NCI-H2196 treated with DMSO at 0.1 percent for 48 hours (cell line): ENCODE measurements at regions not wholly inside any gene's neighbourhood (a gene's known extent, or its start where the extent isn't known, plus 50 kb on each side); places are given as distances from the start of the nearest gene placed in this dataset.

ENCODE experiments used
- DNase-seq: peaks from one replicate; lab custom pipeline; 2025; ENCODE audit not compliant: unreplicated experiment; lab: John Stamatoyannopoulos, UW

DNA sequence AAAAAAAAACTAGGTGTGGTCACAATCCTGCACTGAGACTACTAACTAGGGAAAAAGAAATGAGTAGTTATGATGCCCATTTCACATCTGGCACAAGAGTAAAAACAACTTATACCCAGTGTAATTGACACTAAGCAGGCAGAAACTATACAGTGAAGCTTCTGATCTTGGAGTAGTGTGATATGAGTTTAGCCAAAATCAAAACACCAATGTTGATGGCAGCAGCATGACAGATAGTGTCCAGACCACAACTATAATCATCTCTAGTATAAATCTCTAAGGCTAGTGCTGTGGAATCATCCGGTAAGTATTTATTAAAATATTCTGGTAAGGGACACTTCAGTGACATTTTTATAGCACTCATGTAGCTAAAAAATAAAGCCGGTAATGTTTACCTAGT is 108.5 kb upstream of the EPHA6 start:
- DNase-seq, result no peak

DNA sequence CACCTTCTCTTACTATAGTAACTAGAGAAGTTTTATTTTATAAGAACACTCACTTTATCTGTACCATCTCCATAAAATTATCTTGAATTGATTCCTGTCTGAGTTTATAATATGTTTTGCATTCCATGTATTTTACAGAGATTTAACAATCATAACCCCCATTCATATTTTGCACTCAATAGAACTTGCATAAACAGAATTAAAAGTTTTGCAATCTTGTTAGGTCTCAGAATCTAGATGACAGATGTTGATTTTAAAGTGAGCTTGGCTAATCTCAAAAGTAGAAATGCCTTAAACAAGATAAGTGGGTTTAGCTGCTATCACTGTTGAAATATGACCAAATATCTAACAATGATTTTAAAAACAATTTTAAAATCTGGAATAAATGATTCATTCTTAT is 107.9 kb upstream of the EPHA6 start:
- no peak for DNase-seq

DNA sequence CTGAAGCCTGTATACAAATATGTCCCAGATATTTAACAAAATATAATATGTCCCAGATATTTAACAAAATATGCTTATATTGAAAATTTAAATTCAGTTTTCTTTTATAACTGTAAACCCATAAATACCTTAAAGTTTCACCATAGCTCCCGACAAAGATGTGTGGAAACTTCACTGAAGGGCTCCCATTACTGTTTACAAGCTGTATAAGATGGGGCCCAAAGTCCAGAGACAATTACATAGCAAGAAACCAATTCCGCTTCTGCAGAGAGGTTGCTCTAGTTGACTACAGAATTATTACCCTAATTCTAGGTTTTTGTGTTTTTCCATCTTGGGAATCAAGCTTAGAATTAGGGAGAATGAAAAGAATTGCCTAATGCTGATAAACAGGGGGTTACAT is 102.6 kb upstream of the EPHA6 start:
- DNase-seq, result no peak

GRCh38 chr3:96712792-96713191 is 101.6 kb upstream of the EPHA6 start:
- DNase-seq, result no peak

- no peak for DNase-seq
Measured at GRCh38 chr3:96719921-96720320, 94.5 kb upstream of the EPHA6 start.

DNA sequence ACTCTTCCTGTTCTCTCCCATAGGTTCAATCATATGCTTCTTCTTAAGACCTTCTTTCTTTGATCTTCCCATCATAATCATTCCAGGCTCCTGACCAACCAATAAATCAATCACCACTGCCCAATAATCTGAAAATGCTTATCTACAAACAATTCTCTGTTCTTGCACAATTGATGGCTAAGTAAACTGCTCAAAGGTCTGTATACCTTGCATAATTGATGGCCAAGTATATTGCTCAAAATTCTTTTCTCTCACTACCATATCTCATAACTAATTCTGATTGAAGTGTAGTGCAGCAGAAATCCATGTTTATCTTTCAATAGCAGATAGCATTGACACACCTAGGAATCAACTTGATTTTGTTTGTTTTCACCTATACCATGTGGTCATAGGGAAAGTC is 83.4 kb upstream of the EPHA6 start:
- no peak for DNase-seq

DNA sequence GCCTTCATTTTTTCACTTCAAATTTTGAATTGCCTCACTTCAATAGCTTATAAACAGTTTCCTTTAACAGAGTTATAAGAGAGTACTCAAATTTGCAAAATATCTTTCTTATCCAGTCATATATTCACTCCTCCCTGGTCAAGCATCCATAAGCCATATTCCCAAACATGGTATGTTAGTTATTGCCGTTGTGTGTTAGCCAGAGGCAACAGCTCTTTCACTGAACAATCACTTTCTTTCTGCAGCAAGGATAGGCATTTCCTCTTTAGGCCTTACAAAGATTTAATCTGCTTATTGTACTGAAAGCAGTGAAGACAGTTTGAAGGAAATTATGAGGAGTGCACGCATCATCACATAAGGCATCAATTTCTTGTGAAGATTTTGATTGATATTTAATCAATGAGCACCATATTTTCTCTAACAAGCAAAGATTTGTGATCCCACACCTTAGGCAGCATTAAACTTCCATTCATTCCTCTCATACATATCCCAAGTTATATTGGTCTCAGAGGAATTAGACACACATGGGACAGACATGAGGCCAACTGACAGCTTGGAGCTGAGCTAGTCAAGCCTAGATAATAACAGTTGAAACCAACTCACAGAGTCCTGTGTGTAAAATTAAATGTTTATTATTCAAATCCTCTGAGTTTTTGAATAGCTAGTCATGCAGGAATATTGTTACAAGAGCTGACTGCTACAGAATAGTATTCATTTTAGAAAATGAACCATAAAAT is 80.0 kb upstream of the EPHA6 start:
- DNase-seq, result no peak

DNA sequence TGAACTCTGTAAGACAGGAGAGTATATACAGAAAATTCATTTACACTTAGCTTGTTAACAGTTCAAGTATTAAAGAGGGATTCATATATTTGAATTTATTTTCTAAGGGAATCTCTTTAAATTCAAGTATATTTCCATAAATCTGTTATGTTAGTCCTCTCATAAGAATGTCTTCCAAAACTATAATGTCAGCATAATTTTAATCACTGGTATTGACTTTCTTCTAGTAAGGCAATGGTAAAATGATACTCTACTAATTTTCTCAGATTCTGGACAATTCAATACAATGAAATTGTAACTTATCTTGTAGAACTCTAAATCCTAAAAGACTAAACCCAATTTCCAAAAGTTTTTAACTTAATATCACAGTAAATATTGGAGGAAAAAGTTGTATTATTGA is 66.3 kb upstream of the EPHA6 start:
- DNase-seq, result no peak

- DNase-seq, result no peak
Measured at GRCh38 chr3:96750094-96750767, 64.2 kb upstream of the EPHA6 start.

DNA sequence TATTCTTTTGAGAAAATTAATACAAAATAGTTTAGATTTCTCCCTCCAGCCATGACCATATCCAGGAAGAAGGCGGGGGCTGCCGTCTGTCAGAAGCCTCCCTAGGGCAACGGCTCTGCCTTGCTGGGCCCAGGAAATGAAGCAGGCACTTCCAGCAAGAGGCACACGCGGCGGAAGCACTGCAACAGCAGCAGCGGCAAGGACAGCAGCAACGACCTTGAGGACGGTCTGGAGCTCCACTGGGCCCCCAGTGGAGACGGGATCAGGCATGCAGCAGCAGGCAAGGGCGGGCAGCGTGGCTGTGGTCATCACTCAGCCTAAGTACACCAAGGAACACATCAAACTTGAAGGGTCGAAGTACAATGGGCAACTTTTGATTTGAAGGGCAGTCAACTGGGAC is 61.3 kb upstream of the EPHA6 start:
- no peak for DNase-seq

DNA sequence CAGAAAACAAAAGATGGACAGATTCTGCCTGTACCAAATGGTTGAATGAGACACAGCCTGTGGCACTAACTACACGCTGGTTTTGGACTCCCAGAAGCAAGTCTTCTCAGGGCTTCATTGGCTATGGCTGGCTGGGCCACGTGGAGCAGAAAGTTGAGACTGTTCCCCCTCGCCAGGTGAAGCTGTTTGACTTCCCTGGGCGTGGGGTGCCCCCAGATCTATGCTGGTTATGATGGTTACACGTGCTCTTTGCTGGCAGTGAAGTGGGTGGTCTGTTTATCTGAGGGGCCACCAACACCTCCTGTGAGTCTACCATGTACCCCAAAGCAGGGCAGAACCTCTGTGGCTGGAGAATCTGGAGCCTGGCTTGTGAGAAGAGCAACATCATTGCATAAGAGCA is 60.3 kb upstream of the EPHA6 start:
- no peak for DNase-seq

GRCh38 chr3:96755519-96755918 is 58.9 kb upstream of the EPHA6 start:
- no peak for DNase-seq

DNA sequence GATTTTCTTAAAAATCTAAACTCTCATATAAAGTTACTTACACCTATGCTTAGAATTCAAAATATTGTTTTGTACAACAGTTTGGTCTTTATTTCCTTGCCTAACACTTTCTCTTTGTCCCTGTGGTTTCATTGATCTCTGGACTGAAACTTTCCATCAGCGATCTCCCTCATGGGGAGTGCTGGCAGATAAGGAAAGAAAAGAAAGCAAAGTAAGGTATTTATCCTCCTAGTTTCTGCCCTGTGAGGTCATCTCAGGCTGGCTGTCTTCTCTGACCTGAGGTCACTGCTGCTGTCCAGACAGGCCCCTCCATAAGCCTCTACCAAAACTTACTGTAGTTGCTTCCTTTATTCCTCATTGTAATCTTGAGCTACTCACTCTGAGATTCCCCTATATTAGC is 57.9 kb upstream of the EPHA6 start:
- no peak for DNase-seq

- DNase-seq, result no peak
Measured at GRCh38 chr3:96760956-96761355, 53.4 kb upstream of the EPHA6 start.
